Activated CD8-positive, alpha-beta memory T cell treated with anti-CD3 and anti-CD28 coated beads for 24 hours (primary cell): ENCODE measurements at regions not wholly inside any gene's neighbourhood (a gene's known extent, or its start where the extent isn't known, plus 50 kb on each side); places are given as distances from the start of the nearest gene placed in this dataset.
"Not testable (repeated sequence)": the region's sequence is repeated elsewhere in the genome, so short reads cannot be mapped to it uniquely, and the experiment has no call there.

ENCODE experiments used
- DNase-seq: peaks from one replicate; pipeline ENCODE4 v3.0.0-alpha.2; 2020

GRCh38 chr9:95572381-95573151, 55.8 kb upstream of the PTCH1 start:
- DNase-seq, result no peak

GRCh38 chr9:95570646-95571045, 53.9 kb upstream of the PTCH1 start:
- no peak for DNase-seq

- no peak for DNase-seq
Observed at GRCh38 chr9:95570150-95570549, 53.4 kb upstream of the PTCH1 start.

- DNase-seq, result not testable (repeated sequence)
Observed at GRCh38 chr9:95568735-95569134, 52.0 kb upstream of the PTCH1 start.
